H1 (cell line): ENCODE measurements at regions not wholly inside any gene's neighbourhood (a gene's known extent, or its start where the extent isn't known, plus 50 kb on each side); places are given as distances from the start of the nearest gene placed in this dataset.

Experiments used
- CTCF ChIA-PET: fragments of 300-600 bp; sonication (Branson Sonifier 250); formaldehyde crosslinking; loops from one replicate; lab custom pipeline; 2021; ENCODE audit not compliant: partially characterized antibody; lab: Charles Lee
- POLR2A ChIA-PET: fragments of 300-600 bp; sonication (Branson Sonifier 250); formaldehyde crosslinking; loops from one replicate; lab custom pipeline; 2021; ENCODE audit warnings: inconsistent platforms; ENCODE audit not compliant: partially characterized antibody; lab: Charles Lee
- DNase-seq, 2 experiments: peaks; one replicate each; pipeline versions ENCODE4 v3.0.0 to v3.0.0-alpha.2; 2010 to 2022; ENCODE audit warnings: low spot score in 2 of 2, low read depth in 1 of 2, mixed read lengths in 1 of 2
- FAIRE-seq: peaks from 2 replicates; lab custom pipeline; 2011; peaks lifted over from hg19 to GRCh38; lab: Jason Lieb, UNC
- H2AFZ ChIP-seq: 2 replicates; pipeline ENCODE4 v1.8.1; 2012; ENCODE audit warnings: low read length, inconsistent platforms
- H2AK5ac ChIP-seq: 2 replicates; pipeline ENCODE4 v1.6.1; 2013; ENCODE audit warnings: low read depth, low read length
- H2BK120ac ChIP-seq: replicated peaks from 2 replicates; pipeline ENCODE3; 2013; ENCODE audit warnings: low read depth, low read length, inconsistent platforms
- H2BK12ac ChIP-seq: 2 replicates; pipeline ENCODE4 v1.6.1; 2013; ENCODE audit warnings: low read depth, low read length
- H2BK15ac ChIP-seq: 2 replicates; pipeline ENCODE4 v1.6.1; 2013; ENCODE audit warnings: low read length
- H2BK20ac ChIP-seq: 2 replicates; pipeline ENCODE4 v1.6.1; 2013; ENCODE audit warnings: low read length
- H2BK5ac ChIP-seq: 2 replicates; pipeline ENCODE4 v1.6.1; 2013; ENCODE audit warnings: low read depth, low read length
- H3K14ac ChIP-seq: 2 replicates; pipeline ENCODE4 v1.6.1; 2013; ENCODE audit warnings: inconsistent platforms; ENCODE audit not compliant: insufficient read length
- H3K18ac ChIP-seq: 2 replicates; pipeline ENCODE4 v1.6.1; 2013; ENCODE audit warnings: low read length; ENCODE audit errors: extremely low read depth
- H3K23ac ChIP-seq: 2 replicates; pipeline ENCODE4 v1.6.1; 2013; ENCODE audit warnings: inconsistent platforms; ENCODE audit not compliant: insufficient read length
- H3K23me2 ChIP-seq: 2 replicates; pipeline ENCODE4 v1.6.1; 2013; ENCODE audit warnings: low read depth, low read length
- H3K27ac ChIP-seq: 2 replicates; pipeline ENCODE4 v1.6.1; 2011; ENCODE audit warnings: low read depth, low read length, inconsistent platforms
- H3K27me3 ChIP-seq, 4 experiments: replicated peaks in 1 of 4; 1 replicate in 1 of 4; 2 replicates in 3 of 4; pipeline versions ENCODE4 v1.6.1 to v1.8.1; 2011 to 2013; ENCODE audit warnings: low read length in 3 of 4, mild to moderate bottlenecking in 3 of 4, inconsistent platforms in 2 of 4, mixed read lengths in 2 of 4, moderate library complexity in 1 of 4; ENCODE audit not compliant: control insufficient read depth in 3 of 4, insufficient read depth in 3 of 4; ENCODE audit errors: extremely low read depth in 1 of 4
- H3K36me3 ChIP-seq, 4 experiments: 2 replicates each; pipeline versions ENCODE4 v1.6.1 to v1.8.1; 2011 to 2013; ENCODE audit warnings: mild to moderate bottlenecking in 4 of 4, low read length in 3 of 4, moderate library complexity in 2 of 4, control low read depth in 1 of 4, inconsistent platforms in 1 of 4; ENCODE audit not compliant: insufficient read depth in 4 of 4, control insufficient read depth in 2 of 4
- H3K4ac ChIP-seq: replicated peaks from 2 replicates; pipeline ENCODE3; 2013; ENCODE audit warnings: low read length, low read depth, mixed read lengths, inconsistent platforms; ENCODE audit not compliant: insufficient read length
- H3K4me1 ChIP-seq, 4 experiments: replicated peaks in 1 of 4; 1 replicate in 1 of 4; 2 replicates in 3 of 4; pipeline versions ENCODE4 v1.6.1 to v1.8.1; 2011 to 2013; ENCODE audit warnings: low read length in 3 of 4, inconsistent platforms in 2 of 4, mixed read lengths in 1 of 4; ENCODE audit not compliant: insufficient read depth in 4 of 4, control insufficient read depth in 3 of 4
- H3K4me2 ChIP-seq, 2 experiments: 2 replicates each; pipeline versions ENCODE4 v1.6.1 to v1.8.1; 2011 to 2013; ENCODE audit warnings: low read depth in 2 of 2, low read length in 2 of 2, control low read depth in 1 of 2, inconsistent platforms in 1 of 2, mild to moderate bottlenecking in 1 of 2; ENCODE audit not compliant: insufficient read depth in 1 of 2
- H3K4me3 ChIP-seq, 4 experiments: fragments of 200-600, 300-600 bp in 1 of 4; sonication (generic), shearing (Covaris generic), sonication (Bioruptor Twin) in 1 of 4; 2 replicates each; pipeline versions ENCODE4 v1.5.1 to v1.8.1; 2011 to 2016; ENCODE audit warnings: low read length in 4 of 4, low read depth in 3 of 4, control low read depth in 2 of 4, inconsistent platforms in 2 of 4, mild to moderate bottlenecking in 2 of 4, mixed read lengths in 1 of 4, moderate library complexity in 1 of 4; ENCODE audit not compliant: insufficient read depth in 2 of 4; ENCODE audit errors: extremely low read depth in 1 of 4
- H3K56ac ChIP-seq: replicated peaks from 2 replicates; pipeline ENCODE3; 2013; ENCODE audit warnings: low read depth, mild to moderate bottlenecking, mixed read lengths, low read length, inconsistent platforms; ENCODE audit not compliant: insufficient read length
- H3K79me1 ChIP-seq: 2 replicates; pipeline ENCODE4 v1.6.1; 2013; ENCODE audit warnings: low read depth, low read length, control low read depth
- H3K79me2 ChIP-seq, 2 experiments: 2 replicates each; pipeline versions ENCODE4 v1.6.1 to v1.8.1; 2012 to 2013; ENCODE audit warnings: low read length in 2 of 2, mild to moderate bottlenecking in 2 of 2, inconsistent platforms in 1 of 2; ENCODE audit not compliant: insufficient read depth in 2 of 2, control insufficient read depth in 1 of 2
- H3K9ac ChIP-seq, 4 experiments: replicated peaks in 1 of 4; 1 replicate in 1 of 4; 2 replicates in 3 of 4; pipeline versions ENCODE4 v1.6.1 to v1.8.1; 2011 to 2013; ENCODE audit warnings: low read depth in 3 of 4, low read length in 3 of 4, control low read depth in 2 of 4, mild to moderate bottlenecking in 2 of 4, moderate library complexity in 2 of 4, inconsistent platforms in 1 of 4; ENCODE audit errors: extremely low read depth in 1 of 4
- H3K9me3 ChIP-seq, 2 experiments: 2 replicates each; pipeline versions ENCODE4 v1.6.1 to v1.8.1; 2012 to 2013; ENCODE audit warnings: mild to moderate bottlenecking in 2 of 2, moderate library complexity in 2 of 2, control low read depth in 1 of 2, inconsistent platforms in 1 of 2, low read depth in 1 of 2, low read length in 1 of 2, mixed read lengths in 1 of 2; ENCODE audit not compliant: insufficient read depth in 2 of 2
- H4K20me1 ChIP-seq, 2 experiments: replicated peaks in 1 of 2; 2 replicates each; pipeline versions ENCODE3 to v1.8.1; 2011 to 2013; ENCODE audit warnings: inconsistent platforms in 2 of 2, low read length in 2 of 2, mild to moderate bottlenecking in 1 of 2; ENCODE audit not compliant: insufficient read depth in 2 of 2, control insufficient read depth in 1 of 2
- H4K5ac ChIP-seq: 2 replicates; pipeline ENCODE4 v1.6.1; 2013; ENCODE audit warnings: low read length, low read depth, mixed read lengths, inconsistent platforms; ENCODE audit not compliant: insufficient read length
- H4K8ac ChIP-seq: 2 replicates; pipeline ENCODE4 v1.8.0; 2013; ENCODE audit warnings: mild to moderate bottlenecking, moderate library complexity, low read length, inconsistent platforms; ENCODE audit not compliant: insufficient read depth; ENCODE audit errors: extremely low read depth
- H4K91ac ChIP-seq: replicated peaks from 2 replicates; pipeline ENCODE3; 2013; ENCODE audit warnings: low read length, mixed read lengths, inconsistent platforms; ENCODE audit not compliant: insufficient read length
- WGBS, 2 experiments: shearing (Covaris generic) in 1 of 2; methylation state at CpG; one replicate each; pipeline versions ENCODE4 v1.1.6 to v1.1.7; 2013 to 2015; ENCODE audit warnings: low lambda C conversion rate in 2 of 2, mixed read lengths in 2 of 2, inconsistent platforms in 1 of 2, low coverage in 1 of 2, missing lambda C conversion rate in 1 of 2; ENCODE audit not compliant: insufficient replicate concordance in 2 of 2, insufficient coverage in 1 of 2, insufficient read length in 1 of 2; ENCODE audit errors: extremely low coverage in 1 of 2, missing lambda C conversion rate in 1 of 2; 5-methylcytosine and 5-hydroxymethylcytosine counted together
- TF ChIP-seq, protein P1 (sequence below): fragments of 300-600 bp; sonication (generic); IDR thresholded peaks from 2 replicates; pipeline ENCODE4 v1.7.1; 2012; ENCODE audit warnings: low read length, moderate library complexity, mild to moderate bottlenecking, inconsistent platforms; ENCODE audit not compliant: insufficient replicate concordance

DNA sequence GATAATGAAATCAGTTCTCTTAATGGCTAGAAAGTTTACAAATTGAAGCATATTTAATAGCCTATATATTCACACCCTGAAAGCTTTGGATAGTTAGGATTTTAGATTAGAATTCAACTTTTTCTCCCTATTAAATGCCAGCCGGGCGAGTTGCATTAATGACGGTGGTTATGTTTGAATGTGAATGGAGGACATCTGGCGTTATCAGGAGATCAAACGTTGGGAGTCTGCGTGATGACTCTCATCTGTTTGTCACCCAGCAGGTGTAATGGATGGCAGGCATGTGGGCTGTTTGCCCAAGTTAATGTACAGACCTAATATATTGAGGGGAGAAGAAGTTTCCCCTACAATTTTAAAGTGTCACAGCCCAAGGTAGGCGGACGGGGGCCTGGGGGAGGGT, 1227.7 kb upstream of the WWC1 start:
- CTCF ChIA-PET: interaction anchor here (1.2 kb wide), 1 partner anchor 13 kb away, joined by 6 read pairs; no protein-coding TSS in a partner anchor
- Histone ChIP-seq H3K36me3 (no peaks in the 10 kb centered on the region), H3K79me1 (no peaks in the 10 kb centered on the region), H2BK20ac (no peak overlapping the region), H3K14ac (no peak overlapping the region), H2BK120ac (no peak overlapping the region), H3K9me3 (no peaks in the 10 kb centered on the region), H4K91ac (no peak overlapping the region), H3K4ac (no peak overlapping the region), H4K8ac (no peak overlapping the region), H3K79me2 (no peaks in the 10 kb centered on the region), H3K18ac (no peak overlapping the region), H3K56ac (no peak overlapping the region), H2BK15ac (no peak overlapping the region), H3K27ac (no peak overlapping the region), H3K27me3 (no peaks in the 10 kb centered on the region), H3K4me1 (peaks cover 0 to 5% (median 3%) of the 10 kb centered on the region in 4 experiments; a peak in 4 of 7 replicates), H4K20me1 (no peaks in the 10 kb centered on the region), H3K23ac (no peak overlapping the region), H3K23me2 (no peaks in the 10 kb centered on the region), H4K5ac (no peak overlapping the region), H3K4me3 (no peak overlapping the region), H3K4me2 (no peak overlapping the region), H2AK5ac (no peak overlapping the region), H3K9ac (no peak overlapping the region), H2BK5ac (no peak overlapping the region), H2AFZ (no peak overlapping the region), H2BK12ac (no peak overlapping the region)
- no peak for DNase-seq
- 84% methylated on average over 8 of the region's 8 CpGs; no CpG with 5 or more reads in 1 of the 2 experiments for WGBS, 2 experiments
- POLR2A ChIA-PET: no interaction called here
- FAIRE-seq: no peak
- TF ChIP-seq, protein P1, sequence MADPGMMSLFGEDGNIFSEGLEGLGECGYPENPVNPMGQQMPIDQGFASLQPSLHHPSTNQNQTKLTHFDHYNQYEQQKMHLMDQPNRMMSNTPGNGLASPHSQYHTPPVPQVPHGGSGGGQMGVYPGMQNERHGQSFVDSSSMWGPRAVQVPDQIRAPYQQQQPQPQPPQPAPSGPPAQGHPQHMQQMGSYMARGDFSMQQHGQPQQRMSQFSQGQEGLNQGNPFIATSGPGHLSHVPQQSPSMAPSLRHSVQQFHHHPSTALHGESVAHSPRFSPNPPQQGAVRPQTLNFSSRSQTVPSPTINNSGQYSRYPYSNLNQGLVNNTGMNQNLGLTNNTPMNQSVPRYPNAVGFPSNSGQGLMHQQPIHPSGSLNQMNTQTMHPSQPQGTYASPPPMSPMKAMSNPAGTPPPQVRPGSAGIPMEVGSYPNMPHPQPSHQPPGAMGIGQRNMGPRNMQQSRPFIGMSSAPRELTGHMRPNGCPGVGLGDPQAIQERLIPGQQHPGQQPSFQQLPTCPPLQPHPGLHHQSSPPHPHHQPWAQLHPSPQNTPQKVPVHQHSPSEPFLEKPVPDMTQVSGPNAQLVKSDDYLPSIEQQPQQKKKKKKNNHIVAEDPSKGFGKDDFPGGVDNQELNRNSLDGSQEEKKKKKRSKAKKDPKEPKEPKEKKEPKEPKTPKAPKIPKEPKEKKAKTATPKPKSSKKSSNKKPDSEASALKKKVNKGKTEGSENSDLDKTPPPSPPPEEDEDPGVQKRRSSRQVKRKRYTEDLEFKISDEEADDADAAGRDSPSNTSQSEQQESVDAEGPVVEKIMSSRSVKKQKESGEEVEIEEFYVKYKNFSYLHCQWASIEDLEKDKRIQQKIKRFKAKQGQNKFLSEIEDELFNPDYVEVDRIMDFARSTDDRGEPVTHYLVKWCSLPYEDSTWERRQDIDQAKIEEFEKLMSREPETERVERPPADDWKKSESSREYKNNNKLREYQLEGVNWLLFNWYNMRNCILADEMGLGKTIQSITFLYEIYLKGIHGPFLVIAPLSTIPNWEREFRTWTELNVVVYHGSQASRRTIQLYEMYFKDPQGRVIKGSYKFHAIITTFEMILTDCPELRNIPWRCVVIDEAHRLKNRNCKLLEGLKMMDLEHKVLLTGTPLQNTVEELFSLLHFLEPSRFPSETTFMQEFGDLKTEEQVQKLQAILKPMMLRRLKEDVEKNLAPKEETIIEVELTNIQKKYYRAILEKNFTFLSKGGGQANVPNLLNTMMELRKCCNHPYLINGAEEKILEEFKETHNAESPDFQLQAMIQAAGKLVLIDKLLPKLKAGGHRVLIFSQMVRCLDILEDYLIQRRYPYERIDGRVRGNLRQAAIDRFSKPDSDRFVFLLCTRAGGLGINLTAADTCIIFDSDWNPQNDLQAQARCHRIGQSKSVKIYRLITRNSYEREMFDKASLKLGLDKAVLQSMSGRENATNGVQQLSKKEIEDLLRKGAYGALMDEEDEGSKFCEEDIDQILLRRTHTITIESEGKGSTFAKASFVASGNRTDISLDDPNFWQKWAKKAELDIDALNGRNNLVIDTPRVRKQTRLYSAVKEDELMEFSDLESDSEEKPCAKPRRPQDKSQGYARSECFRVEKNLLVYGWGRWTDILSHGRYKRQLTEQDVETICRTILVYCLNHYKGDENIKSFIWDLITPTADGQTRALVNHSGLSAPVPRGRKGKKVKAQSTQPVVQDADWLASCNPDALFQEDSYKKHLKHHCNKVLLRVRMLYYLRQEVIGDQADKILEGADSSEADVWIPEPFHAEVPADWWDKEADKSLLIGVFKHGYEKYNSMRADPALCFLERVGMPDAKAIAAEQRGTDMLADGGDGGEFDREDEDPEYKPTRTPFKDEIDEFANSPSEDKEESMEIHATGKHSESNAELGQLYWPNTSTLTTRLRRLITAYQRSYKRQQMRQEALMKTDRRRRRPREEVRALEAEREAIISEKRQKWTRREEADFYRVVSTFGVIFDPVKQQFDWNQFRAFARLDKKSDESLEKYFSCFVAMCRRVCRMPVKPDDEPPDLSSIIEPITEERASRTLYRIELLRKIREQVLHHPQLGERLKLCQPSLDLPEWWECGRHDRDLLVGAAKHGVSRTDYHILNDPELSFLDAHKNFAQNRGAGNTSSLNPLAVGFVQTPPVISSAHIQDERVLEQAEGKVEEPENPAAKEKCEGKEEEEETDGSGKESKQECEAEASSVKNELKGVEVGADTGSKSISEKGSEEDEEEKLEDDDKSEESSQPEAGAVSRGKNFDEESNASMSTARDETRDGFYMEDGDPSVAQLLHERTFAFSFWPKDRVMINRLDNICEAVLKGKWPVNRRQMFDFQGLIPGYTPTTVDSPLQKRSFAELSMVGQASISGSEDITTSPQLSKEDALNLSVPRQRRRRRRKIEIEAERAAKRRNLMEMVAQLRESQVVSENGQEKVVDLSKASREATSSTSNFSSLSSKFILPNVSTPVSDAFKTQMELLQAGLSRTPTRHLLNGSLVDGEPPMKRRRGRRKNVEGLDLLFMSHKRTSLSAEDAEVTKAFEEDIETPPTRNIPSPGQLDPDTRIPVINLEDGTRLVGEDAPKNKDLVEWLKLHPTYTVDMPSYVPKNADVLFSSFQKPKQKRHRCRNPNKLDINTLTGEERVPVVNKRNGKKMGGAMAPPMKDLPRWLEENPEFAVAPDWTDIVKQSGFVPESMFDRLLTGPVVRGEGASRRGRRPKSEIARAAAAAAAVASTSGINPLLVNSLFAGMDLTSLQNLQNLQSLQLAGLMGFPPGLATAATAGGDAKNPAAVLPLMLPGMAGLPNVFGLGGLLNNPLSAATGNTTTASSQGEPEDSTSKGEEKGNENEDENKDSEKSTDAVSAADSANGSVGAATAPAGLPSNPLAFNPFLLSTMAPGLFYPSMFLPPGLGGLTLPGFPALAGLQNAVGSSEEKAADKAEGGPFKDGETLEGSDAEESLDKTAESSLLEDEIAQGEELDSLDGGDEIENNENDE: no peak
